ENCODE measurements at regions not wholly inside any gene's neighbourhood (a gene's known extent, or its start where the extent isn't known, plus 50 kb on each side); places are given as distances from the start of the nearest gene placed in this dataset.

- Histone ChIP-seq H3K27ac (ENCODE audit: extremely low read length, insufficient read depth, low read length) (no peak overlapping the region), H3K4me2 (ENCODE audit: low read depth, low read length) (no peak overlapping the region), H3K36me3 (replicated peaks in 1 of 2; ENCODE audit: control insufficient read depth in 1 of 2, insufficient read depth in 2 of 2, low read length in 2 of 2) (no peaks in the 10 kb centered on the region), H3K79me2 (ENCODE audit: insufficient read depth, low read length) (no peaks in the 10 kb centered on the region), H4K20me1 (ENCODE audit: insufficient read depth, low read length) (no peaks in the 10 kb centered on the region), H3K9me3 (ENCODE audit: low read length) (no peaks in the 10 kb centered on the region), H3K4me1 (ENCODE audit: insufficient read depth, low read length) (peaks cover 7% of the 10 kb centered on the region), H3K27me3 (ENCODE audit: control insufficient read depth in 1 of 2, insufficient read depth in 2 of 2, low read length in 2 of 2) (no peaks in the 10 kb centered on the region), H3K4me3 (replicated peaks in 1 of 3; ENCODE audit: insufficient read depth in 1 of 3, low read depth in 2 of 3, low read length in 3 of 3) (no peak overlapping the region), H2AFZ (ENCODE audit: low read length) (no peak overlapping the region), H3K9ac (ENCODE audit: insufficient read depth, low read depth, low read length) (no peak overlapping the region)
- no peak for FAIRE-seq
- intact Hi-C loops (cut with micrococcal nuclease; ENCODE audit: unreplicated experiment) (no loop called here), in situ Hi-C loops (cut with HindIII; ENCODE audit: extremely low pct_ligation_motif_present, low pct_unique_long_range_greater_than_20kb) (no loop called here)
- ChIA-PET POLR2A (no interaction called here), CTCF (ENCODE audit: low intra/inter-chr PET ratio, low total read pairs) (no interaction called here)
- WGBS (ENCODE audit: low lambda C conversion rate), result 3% methylated on average over 5 of the region's 5 CpGs
- DNase-seq (ENCODE audit: low spot score), result no peak
- no peak for ATAC-seq
- BruUV-seq (replicated peaks), result no TSS peak
- TF ChIP-seq, protein P1, sequence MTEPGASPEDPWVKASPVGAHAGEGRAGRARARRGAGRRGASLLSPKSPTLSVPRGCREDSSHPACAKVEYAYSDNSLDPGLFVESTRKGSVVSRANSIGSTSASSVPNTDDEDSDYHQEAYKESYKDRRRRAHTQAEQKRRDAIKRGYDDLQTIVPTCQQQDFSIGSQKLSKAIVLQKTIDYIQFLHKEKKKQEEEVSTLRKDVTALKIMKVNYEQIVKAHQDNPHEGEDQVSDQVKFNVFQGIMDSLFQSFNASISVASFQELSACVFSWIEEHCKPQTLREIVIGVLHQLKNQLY (CRISPR knock-in tag; IDR thresholded peaks at IDR 0.05), result no peak
- TF ChIP-seq ZNF550 (CRISPR knock-in tag; IDR thresholded peaks at IDR 0.05; ENCODE audit: borderline replicate concordance) (no peak), MXI1 (IDR thresholded peaks at IDR 0.05; ENCODE audit: borderline replicate concordance, low read depth, low read length) (no peak), TERF1 (CRISPR knock-in tag; IDR thresholded peaks at IDR 0.05) (no peak), MTF2 (CRISPR knock-in tag; IDR thresholded peaks at IDR 0.05; ENCODE audit: borderline replicate concordance) (no peak), RBM22 (optimal IDR thresholded peaks at IDR 0.05; ENCODE audit: low read length) (no peak), KDM5B (CRISPR knock-in tag; IDR thresholded peaks at IDR 0.05; ENCODE audit: borderline replicate concordance) (no peak), ATRX (CRISPR knock-in tag; IDR thresholded peaks at IDR 0.05; ENCODE audit: borderline replicate concordance) (no peak), ZNF44 (CRISPR knock-in tag; IDR thresholded peaks at IDR 0.05) (no peak), CENPX (CRISPR knock-in tag; IDR thresholded peaks at IDR 0.05) (no peak), KDM6A (CRISPR knock-in tag; IDR thresholded peaks at IDR 0.05; ENCODE audit: low read depth) (no peak), CTCF (CRISPR knock-in tag; IDR thresholded peaks at IDR 0.05) (no peak), GPN1 (CRISPR knock-in tag; IDR thresholded peaks at IDR 0.05; ENCODE audit: borderline replicate concordance) (no peak)
- TF ChIP-seq, protein P2, sequence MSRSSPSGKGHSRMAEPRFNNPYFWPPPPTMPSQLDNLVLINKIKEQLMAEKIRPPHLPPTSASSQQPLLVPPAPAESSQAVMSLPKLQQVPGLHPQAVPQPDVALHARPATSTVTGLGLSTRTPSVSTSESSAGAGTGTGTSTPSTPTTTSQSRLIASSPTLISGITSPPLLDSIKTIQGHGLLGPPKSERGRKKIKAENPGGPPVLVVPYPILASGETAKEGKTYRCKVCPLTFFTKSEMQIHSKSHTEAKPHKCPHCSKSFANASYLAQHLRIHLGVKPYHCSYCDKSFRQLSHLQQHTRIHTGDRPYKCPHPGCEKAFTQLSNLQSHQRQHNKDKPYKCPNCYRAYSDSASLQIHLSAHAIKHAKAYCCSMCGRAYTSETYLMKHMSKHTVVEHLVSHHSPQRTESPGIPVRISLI (CRISPR knock-in tag; IDR thresholded peaks at IDR 0.05; ENCODE audit: borderline replicate concordance), result no peak
- TF ChIP-seq, protein P3, sequence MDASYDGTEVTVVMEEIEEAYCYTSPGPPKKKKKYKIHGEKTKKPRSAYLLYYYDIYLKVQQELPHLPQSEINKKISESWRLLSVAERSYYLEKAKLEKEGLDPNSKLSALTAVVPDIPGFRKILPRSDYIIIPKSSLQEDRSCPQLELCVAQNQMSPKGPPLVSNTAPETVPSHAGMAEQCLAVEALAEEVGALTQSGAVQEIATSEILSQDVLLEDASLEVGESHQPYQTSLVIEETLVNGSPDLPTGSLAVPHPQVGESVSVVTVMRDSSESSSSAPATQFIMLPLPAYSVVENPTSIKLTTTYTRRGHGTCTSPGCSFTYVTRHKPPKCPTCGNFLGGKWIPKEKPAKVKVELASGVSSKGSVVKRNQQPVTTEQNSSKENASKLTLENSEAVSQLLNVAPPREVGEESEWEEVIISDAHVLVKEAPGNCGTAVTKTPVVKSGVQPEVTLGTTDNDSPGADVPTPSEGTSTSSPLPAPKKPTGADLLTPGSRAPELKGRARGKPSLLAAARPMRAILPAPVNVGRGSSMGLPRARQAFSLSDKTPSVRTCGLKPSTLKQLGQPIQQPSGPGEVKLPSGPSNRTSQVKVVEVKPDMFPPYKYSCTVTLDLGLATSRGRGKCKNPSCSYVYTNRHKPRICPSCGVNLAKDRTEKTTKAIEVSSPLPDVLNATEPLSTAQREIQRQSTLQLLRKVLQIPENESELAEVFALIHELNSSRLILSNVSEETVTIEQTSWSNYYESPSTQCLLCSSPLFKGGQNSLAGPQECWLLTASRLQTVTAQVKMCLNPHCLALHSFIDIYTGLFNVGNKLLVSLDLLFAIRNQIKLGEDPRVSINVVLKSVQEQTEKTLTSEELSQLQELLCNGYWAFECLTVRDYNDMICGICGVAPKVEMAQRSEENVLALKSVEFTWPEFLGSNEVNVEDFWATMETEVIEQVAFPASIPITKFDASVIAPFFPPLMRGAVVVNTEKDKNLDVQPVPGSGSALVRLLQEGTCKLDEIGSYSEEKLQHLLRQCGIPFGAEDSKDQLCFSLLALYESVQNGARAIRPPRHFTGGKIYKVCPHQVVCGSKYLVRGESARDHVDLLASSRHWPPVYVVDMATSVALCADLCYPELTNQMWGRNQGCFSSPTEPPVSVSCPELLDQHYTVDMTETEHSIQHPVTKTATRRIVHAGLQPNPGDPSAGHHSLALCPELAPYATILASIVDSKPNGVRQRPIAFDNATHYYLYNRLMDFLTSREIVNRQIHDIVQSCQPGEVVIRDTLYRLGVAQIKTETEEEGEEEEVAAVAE (CRISPR knock-in tag; IDR thresholded peaks at IDR 0.05; ENCODE audit: borderline replicate concordance), result no peak
Observed at GRCh38 chr3:102182162-102182561, 252.7 kb upstream of the ZPLD1 start.
